GM23338 (cell line): ENCODE measurements at regions not wholly inside any gene's neighbourhood (a gene's known extent, or its start where the extent isn't known, plus 50 kb on each side); places are given as distances from the start of the nearest gene placed in this dataset.

Experiments
- ATAC-seq: fragments of 200-7000 bp; cut with Tn5 transposase; 3 replicates; pipeline ENCODE4 v1.9.1; 2020
- DNase-seq: peaks from one replicate; pipeline ENCODE4 v3.0.0-alpha.2; 2015; ENCODE audit warnings: low spot score
- H2AFZ ChIP-seq: fragments of 200-600 bp; sonication (generic); 2 replicates; pipeline ENCODE4 v1.8.0; 2016; ENCODE audit warnings: antibody characterized with exemption, mild to moderate bottlenecking, moderate library complexity
- H3F3A ChIP-seq: fragments of 200-600 bp; sonication (generic); replicated peaks from 2 replicates; pipeline ENCODE4 v1.8.0; 2017; ENCODE audit warnings: antibody characterized with exemption, mixed run types, low read depth
- H3K27ac ChIP-seq: fragments of 200-600 bp; sonication (generic); 2 replicates; pipeline ENCODE4 v1.6.1; 2016; ENCODE audit warnings: low read depth
- H3K27me3 ChIP-seq: fragments of 200-600 bp; sonication (generic); 2 replicates; pipeline ENCODE4 v1.8.0; 2016; ENCODE audit warnings: mild to moderate bottlenecking, mixed run types, moderate library complexity; ENCODE audit not compliant: insufficient read depth
- H3K36me3 ChIP-seq: fragments of 200-600 bp; sonication (generic); 2 replicates; pipeline ENCODE4 v1.8.0; 2016; ENCODE audit warnings: mild to moderate bottlenecking; ENCODE audit not compliant: insufficient read depth
- H3K4me1 ChIP-seq: fragments of 200-600 bp; sonication (generic); 2 replicates; pipeline ENCODE4 v1.8.0; 2016; ENCODE audit warnings: mild to moderate bottlenecking, moderate library complexity; ENCODE audit not compliant: insufficient read depth
- H3K4me2 ChIP-seq: fragments of 200-600 bp; sonication (generic); 2 replicates; pipeline ENCODE4 v1.7.1; 2017; ENCODE audit warnings: mixed run types
- H3K4me3 ChIP-seq: fragments of 200-600 bp; sonication (generic); 2 replicates; pipeline ENCODE4 v1.6.1; 2016; ENCODE audit warnings: mixed run types
- H3K79me2 ChIP-seq: fragments of 200-600 bp; sonication (generic); replicated peaks from 2 replicates; pipeline ENCODE4 v1.8.0; 2017; ENCODE audit warnings: mild to moderate bottlenecking; ENCODE audit not compliant: insufficient read depth
- H3K9me2 ChIP-seq: fragments of 200-600 bp; sonication (generic); 2 replicates; pipeline ENCODE4 v1.8.0; 2017; ENCODE audit not compliant: insufficient read depth
- H4K20me1 ChIP-seq: fragments of 200-600 bp; sonication (generic); replicated peaks from 2 replicates; pipeline ENCODE4 v1.8.0; 2017; ENCODE audit warnings: mild to moderate bottlenecking; ENCODE audit not compliant: insufficient read depth
- H3K27ac Mint-ChIP-seq: 2 replicates; pipeline ENCODE4 v1.8.0; 2020; ENCODE audit warnings: inconsistent platforms, mild to moderate bottlenecking, moderate library complexity, mixed read lengths
- H3K27me3 Mint-ChIP-seq: 3 replicates; pipeline ENCODE4 v1.8.0; 2022; ENCODE audit warnings: low read depth, mild to moderate bottlenecking, moderate library complexity, mixed read lengths, inconsistent platforms; ENCODE audit not compliant: insufficient read depth, poor library complexity
- H3K36me3 Mint-ChIP-seq: 3 replicates; pipeline ENCODE4 v1.8.0; 2021; ENCODE audit warnings: low read depth, mild to moderate bottlenecking, inconsistent platforms, moderate library complexity, mixed read lengths
- H3K4me1 Mint-ChIP-seq: 3 replicates; pipeline ENCODE4 v1.8.0; 2020; ENCODE audit warnings: mild to moderate bottlenecking, inconsistent platforms, mixed read lengths
- H3K4me3 Mint-ChIP-seq: 3 replicates; pipeline ENCODE4 v1.8.0; 2021; ENCODE audit warnings: moderate library complexity, mild to moderate bottlenecking, inconsistent platforms, mixed read lengths
- H3K9me3 Mint-ChIP-seq: 3 replicates; pipeline ENCODE4 v1.8.0; 2020; ENCODE audit warnings: moderate library complexity, mild to moderate bottlenecking, inconsistent platforms, mixed read lengths
- CREB1 ChIP-seq: fragments of 250-450 bp; sonication (Bioruptor Pico); IDR thresholded peaks from 2 replicates; pipeline ENCODE4 v1.5.0; 2020; ENCODE audit warnings: low read depth, mild to moderate bottlenecking, moderate library complexity
- EZH2 ChIP-seq: fragments of 200-600 bp; sonication (generic); IDR thresholded peaks from one replicate; pipeline ENCODE4 v1.8.0; 2017; ENCODE audit warnings: antibody characterized with exemption, mild to moderate bottlenecking, low read depth; ENCODE audit not compliant: unreplicated experiment
- EZH2phosphoT487 ChIP-seq: fragments of 200-600 bp; sonication (generic); IDR thresholded peaks from one replicate; pipeline ENCODE4 v1.8.1; 2018; ENCODE audit warnings: antibody characterized with exemption; ENCODE audit not compliant: unreplicated experiment
- JUNB ChIP-seq: IDR thresholded peaks from one replicate; pipeline ENCODE4 v1.6.1; 2016; ENCODE audit warnings: antibody characterized with exemption; ENCODE audit not compliant: unreplicated experiment
- NANOG ChIP-seq: IDR thresholded peaks from 2 replicates; pipeline ENCODE4 v1.6.1; 2016; ENCODE audit warnings: antibody characterized with exemption, borderline replicate concordance
- POLR2AphosphoS5 ChIP-seq: IDR thresholded peaks from 2 replicates; pipeline ENCODE4 v1.6.1; 2016; ENCODE audit warnings: antibody characterized with exemption, low read depth
- STAT1 ChIP-seq: IDR thresholded peaks from one replicate; pipeline ENCODE4 v1.6.1; 2016; ENCODE audit warnings: antibody characterized with exemption; ENCODE audit not compliant: unreplicated experiment
- ZNF114 ChIP-seq: fragments of 250-450 bp; sonication (Bioruptor Pico); IDR thresholded peaks from 2 replicates; pipeline ENCODE4 v1.5.0; 2020; ENCODE audit warnings: mild to moderate bottlenecking, moderate library complexity
- ZNF331 ChIP-seq: fragments of 250-450 bp; sonication (Bioruptor Pico); IDR thresholded peaks from 2 replicates; pipeline ENCODE4 v1.5.0; 2020; ENCODE audit warnings: low read depth, mild to moderate bottlenecking, moderate library complexity
- TF ChIP-seq, protein P1 (sequence below): IDR thresholded peaks from 2 replicates; pipeline ENCODE4 v1.6.1; 2016; ENCODE audit warnings: antibody characterized with exemption
- TF ChIP-seq, protein P2 (sequence below): fragments of 250-450 bp; sonication (Bioruptor Pico); IDR thresholded peaks from 2 replicates; pipeline ENCODE4 v1.5.0; 2020; ENCODE audit warnings: mild to moderate bottlenecking, moderate library complexity
- TF ChIP-seq, protein P3 (sequence below), 2 experiments: fragments of 200-600 bp in 1 of 2; sonication (generic) in 1 of 2; conservative IDR thresholded peaks; 2 replicates each; pipeline versions ENCODE4 v1.5.1 to v1.6.1; 2016 to 2017; ENCODE audit warnings: antibody characterized with exemption in 2 of 2, low read depth in 2 of 2, mild to moderate bottlenecking in 2 of 2, moderate library complexity in 1 of 2
- TF ChIP-seq, protein P4 (sequence below): IDR thresholded peaks from one replicate; pipeline ENCODE4 v1.6.1; 2018; ENCODE audit warnings: antibody characterized with exemption; ENCODE audit not compliant: unreplicated experiment

DNA sequence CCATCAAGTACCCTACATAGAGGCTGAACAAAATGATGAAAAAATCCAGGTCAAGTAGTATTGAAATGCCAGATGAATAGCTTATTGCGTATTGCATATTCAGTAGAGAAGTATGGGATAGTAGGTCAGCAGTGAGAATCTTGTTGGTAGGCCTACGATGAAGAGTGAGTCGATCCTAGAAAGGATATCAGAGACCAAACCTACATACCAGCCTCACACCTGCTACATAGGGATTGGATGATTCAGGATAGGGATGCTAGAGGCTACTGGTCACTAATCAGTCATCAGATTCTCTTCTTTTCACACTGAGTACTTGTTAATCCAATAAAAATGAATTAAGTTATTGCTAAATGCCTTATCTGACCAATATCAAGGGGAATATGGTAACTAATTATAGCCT, 274.5 kb downstream of the DSEL start:
- peaks cover 3% of the 10 kb centered on the region; the same call in 2 of the 3 replicates for H3K4me1 Mint-ChIP-seq
- Histone ChIP-seq H2AFZ (no peak overlapping the region), H4K20me1 (no peaks in the 10 kb centered on the region)

More for the DNA sequence above, 274.5 kb downstream of the DSEL start:
- Histone ChIP-seq H3K36me3 (no peaks in the 10 kb centered on the region), H3K79me2 (no peaks in the 10 kb centered on the region), H3K4me1 (no peaks in the 10 kb centered on the region), H3K27ac (no peak overlapping the region), H3K27me3 (no peaks in the 10 kb centered on the region), H3K9me2 (no peaks in the 10 kb centered on the region), H3K4me3 (no peak overlapping the region), H3F3A (no peaks in the 10 kb centered on the region), H3K4me2 (no peak overlapping the region)
- no peak for DNase-seq
- no peaks in the 10 kb centered on the region for H3K9me3 Mint-ChIP-seq
- TF ChIP-seq STAT1 (no peak), POLR2AphosphoS5 (no peak), EZH2phosphoT487 (no peak), CREB1 (no peak), NANOG (no peak), JUNB (no peak), ZNF331 (CRISPR knock-in tag) (no peak), ZNF114 (no peak), EZH2 (no peak)
- TF ChIP-seq, protein P1, sequence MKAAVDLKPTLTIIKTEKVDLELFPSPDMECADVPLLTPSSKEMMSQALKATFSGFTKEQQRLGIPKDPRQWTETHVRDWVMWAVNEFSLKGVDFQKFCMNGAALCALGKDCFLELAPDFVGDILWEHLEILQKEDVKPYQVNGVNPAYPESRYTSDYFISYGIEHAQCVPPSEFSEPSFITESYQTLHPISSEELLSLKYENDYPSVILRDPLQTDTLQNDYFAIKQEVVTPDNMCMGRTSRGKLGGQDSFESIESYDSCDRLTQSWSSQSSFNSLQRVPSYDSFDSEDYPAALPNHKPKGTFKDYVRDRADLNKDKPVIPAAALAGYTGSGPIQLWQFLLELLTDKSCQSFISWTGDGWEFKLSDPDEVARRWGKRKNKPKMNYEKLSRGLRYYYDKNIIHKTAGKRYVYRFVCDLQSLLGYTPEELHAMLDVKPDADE: no peak
- TF ChIP-seq, protein P2, sequence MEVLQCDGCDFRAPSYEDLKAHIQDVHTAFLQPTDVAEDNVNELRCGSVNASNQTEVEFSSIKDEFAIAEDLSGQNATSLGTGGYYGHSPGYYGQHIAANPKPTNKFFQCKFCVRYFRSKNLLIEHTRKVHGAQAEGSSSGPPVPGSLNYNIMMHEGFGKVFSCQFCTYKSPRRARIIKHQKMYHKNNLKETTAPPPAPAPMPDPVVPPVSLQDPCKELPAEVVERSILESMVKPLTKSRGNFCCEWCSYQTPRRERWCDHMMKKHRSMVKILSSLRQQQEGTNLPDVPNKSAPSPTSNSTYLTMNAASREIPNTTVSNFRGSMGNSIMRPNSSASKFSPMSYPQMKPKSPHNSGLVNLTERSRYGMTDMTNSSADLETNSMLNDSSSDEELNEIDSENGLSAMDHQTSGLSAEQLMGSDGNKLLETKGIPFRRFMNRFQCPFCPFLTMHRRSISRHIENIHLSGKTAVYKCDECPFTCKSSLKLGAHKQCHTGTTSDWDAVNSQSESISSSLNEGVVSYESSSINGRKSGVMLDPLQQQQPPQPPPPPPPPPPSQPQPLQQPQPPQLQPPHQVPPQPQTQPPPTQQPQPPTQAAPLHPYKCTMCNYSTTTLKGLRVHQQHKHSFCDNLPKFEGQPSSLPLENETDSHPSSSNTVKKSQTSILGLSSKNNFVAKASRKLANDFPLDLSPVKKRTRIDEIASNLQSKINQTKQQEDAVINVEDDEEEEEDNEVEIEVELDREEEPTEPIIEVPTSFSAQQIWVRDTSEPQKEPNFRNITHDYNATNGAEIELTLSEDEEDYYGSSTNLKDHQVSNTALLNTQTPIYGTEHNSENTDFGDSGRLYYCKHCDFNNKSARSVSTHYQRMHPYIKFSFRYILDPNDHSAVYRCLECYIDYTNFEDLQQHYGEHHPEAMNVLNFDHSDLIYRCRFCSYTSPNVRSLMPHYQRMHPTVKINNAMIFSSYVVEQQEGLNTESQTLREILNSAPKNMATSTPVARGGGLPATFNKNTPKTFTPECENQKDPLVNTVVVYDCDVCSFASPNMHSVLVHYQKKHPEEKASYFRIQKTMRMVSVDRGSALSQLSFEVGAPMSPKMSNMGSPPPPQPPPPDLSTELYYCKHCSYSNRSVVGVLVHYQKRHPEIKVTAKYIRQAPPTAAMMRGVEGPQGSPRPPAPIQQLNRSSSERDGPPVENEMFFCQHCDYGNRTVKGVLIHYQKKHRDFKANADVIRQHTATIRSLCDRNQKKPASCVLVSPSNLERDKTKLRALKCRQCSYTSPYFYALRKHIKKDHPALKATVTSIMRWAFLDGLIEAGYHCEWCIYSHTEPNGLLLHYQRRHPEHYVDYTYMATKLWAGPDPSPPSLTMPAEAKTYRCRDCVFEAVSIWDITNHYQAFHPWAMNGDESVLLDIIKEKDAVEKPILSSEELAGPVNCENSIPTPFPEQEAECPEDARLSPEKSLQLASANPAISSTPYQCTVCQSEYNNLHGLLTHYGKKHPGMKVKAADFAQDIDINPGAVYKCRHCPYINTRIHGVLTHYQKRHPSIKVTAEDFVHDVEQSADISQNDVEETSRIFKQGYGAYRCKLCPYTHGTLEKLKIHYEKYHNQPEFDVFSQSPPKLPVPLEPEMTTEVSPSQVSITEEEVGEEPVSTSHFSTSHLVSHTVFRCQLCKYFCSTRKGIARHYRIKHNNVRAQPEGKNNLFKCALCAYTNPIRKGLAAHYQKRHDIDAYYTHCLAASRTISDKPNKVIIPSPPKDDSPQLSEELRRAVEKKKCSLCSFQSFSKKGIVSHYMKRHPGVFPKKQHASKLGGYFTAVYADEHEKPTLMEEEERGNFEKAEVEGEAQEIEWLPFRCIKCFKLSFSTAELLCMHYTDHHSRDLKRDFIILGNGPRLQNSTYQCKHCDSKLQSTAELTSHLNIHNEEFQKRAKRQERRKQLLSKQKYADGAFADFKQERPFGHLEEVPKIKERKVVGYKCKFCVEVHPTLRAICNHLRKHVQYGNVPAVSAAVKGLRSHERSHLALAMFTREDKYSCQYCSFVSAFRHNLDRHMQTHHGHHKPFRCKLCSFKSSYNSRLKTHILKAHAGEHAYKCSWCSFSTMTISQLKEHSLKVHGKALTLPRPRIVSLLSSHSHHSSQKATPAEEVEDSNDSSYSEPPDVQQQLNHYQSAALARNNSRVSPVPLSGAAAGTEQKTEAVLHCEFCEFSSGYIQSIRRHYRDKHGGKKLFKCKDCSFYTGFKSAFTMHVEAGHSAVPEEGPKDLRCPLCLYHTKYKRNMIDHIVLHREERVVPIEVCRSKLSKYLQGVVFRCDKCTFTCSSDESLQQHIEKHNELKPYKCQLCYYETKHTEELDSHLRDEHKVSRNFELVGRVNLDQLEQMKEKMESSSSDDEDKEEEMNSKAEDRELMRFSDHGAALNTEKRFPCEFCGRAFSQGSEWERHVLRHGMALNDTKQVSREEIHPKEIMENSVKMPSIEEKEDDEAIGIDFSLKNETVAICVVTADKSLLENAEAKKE (CRISPR knock-in tag): no peak
- TF ChIP-seq, protein P3, sequence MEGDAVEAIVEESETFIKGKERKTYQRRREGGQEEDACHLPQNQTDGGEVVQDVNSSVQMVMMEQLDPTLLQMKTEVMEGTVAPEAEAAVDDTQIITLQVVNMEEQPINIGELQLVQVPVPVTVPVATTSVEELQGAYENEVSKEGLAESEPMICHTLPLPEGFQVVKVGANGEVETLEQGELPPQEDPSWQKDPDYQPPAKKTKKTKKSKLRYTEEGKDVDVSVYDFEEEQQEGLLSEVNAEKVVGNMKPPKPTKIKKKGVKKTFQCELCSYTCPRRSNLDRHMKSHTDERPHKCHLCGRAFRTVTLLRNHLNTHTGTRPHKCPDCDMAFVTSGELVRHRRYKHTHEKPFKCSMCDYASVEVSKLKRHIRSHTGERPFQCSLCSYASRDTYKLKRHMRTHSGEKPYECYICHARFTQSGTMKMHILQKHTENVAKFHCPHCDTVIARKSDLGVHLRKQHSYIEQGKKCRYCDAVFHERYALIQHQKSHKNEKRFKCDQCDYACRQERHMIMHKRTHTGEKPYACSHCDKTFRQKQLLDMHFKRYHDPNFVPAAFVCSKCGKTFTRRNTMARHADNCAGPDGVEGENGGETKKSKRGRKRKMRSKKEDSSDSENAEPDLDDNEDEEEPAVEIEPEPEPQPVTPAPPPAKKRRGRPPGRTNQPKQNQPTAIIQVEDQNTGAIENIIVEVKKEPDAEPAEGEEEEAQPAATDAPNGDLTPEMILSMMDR (conservative IDR thresholded peaks at IDR 0.05; ENCODE audit: low read depth in 2 of 2): no peak
- TF ChIP-seq, protein P4, sequence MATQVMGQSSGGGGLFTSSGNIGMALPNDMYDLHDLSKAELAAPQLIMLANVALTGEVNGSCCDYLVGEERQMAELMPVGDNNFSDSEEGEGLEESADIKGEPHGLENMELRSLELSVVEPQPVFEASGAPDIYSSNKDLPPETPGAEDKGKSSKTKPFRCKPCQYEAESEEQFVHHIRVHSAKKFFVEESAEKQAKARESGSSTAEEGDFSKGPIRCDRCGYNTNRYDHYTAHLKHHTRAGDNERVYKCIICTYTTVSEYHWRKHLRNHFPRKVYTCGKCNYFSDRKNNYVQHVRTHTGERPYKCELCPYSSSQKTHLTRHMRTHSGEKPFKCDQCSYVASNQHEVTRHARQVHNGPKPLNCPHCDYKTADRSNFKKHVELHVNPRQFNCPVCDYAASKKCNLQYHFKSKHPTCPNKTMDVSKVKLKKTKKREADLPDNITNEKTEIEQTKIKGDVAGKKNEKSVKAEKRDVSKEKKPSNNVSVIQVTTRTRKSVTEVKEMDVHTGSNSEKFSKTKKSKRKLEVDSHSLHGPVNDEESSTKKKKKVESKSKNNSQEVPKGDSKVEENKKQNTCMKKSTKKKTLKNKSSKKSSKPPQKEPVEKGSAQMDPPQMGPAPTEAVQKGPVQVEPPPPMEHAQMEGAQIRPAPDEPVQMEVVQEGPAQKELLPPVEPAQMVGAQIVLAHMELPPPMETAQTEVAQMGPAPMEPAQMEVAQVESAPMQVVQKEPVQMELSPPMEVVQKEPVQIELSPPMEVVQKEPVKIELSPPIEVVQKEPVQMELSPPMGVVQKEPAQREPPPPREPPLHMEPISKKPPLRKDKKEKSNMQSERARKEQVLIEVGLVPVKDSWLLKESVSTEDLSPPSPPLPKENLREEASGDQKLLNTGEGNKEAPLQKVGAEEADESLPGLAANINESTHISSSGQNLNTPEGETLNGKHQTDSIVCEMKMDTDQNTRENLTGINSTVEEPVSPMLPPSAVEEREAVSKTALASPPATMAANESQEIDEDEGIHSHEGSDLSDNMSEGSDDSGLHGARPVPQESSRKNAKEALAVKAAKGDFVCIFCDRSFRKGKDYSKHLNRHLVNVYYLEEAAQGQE: no peak
- H3K4me3 Mint-ChIP-seq: no peak overlapping the region
- no peak overlapping the region for H3K27ac Mint-ChIP-seq
- H3K36me3 Mint-ChIP-seq: no peaks in the 10 kb centered on the region
- no peaks in the 10 kb centered on the region for H3K27me3 Mint-ChIP-seq
- no peak for ATAC-seq
